ENCODE measurements at regions not wholly inside any gene's neighbourhood (a gene's known extent, or its start where the extent isn't known, plus 50 kb on each side); places are given as distances from the start of the nearest gene placed in this dataset.

DNA sequence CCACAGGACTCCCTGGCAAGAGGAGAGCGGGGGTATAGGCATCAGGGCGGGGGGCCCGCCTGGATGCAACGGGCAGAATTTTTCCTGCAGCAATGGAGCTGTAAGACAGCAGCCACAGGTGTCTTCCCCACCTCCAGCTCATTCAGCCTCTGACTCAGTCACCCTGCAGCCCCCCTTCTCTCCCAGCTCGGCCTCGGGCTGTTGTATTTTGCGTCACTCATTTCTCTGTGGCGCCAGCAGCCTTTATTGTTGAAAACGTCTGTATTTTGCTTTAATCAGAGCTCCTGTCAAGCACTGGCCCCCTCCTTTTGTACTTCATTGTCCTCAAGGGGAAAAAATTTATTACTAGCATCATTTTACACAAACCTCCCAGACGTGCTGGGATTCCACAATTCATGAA lies 117.7 kb downstream of the WSCD1 start:
- TF ChIP-seq CTCF (IDR thresholded peaks at IDR 0.05 in 2 of 3, conservative IDR thresholded peaks at IDR 0.05 in 1 of 3; ENCODE audit: insufficient read depth in 2 of 3, low read depth in 1 of 3, low read length in 3 of 3) (no peak), USF2 (CRISPR knock-in tag; IDR thresholded peaks at IDR 0.05) (no peak), BRD4 (IDR thresholded peaks at IDR 0.05) (no peak), THRAP3 (IDR thresholded peaks at IDR 0.05; ENCODE audit: borderline replicate concordance) (no peak)
- TF ChIP-seq, protein P1, sequence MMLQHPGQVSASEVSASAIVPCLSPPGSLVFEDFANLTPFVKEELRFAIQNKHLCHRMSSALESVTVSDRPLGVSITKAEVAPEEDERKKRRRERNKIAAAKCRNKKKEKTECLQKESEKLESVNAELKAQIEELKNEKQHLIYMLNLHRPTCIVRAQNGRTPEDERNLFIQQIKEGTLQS (IDR thresholded peaks at IDR 0.05) = no peak
- TF ChIP-seq, protein P1 (CRISPR knock-in tag; conservative IDR thresholded peaks at IDR 0.05) = no peak

All from K562 (cell line).